Tongue (tissue), 1 donor: ENCODE measurements at regions not wholly inside any gene's neighbourhood (a gene's known extent, or its start where the extent isn't known, plus 50 kb on each side); places are given as distances from the start of the nearest gene placed in this dataset.
A peak's percentile ranks its signal among the peaks of the same experiment; 100 is the strongest.

Source experiments
- DNase-seq: peaks from one replicate; pipeline ENCODE4 v3.0.0-alpha.2; 2015

DNA sequence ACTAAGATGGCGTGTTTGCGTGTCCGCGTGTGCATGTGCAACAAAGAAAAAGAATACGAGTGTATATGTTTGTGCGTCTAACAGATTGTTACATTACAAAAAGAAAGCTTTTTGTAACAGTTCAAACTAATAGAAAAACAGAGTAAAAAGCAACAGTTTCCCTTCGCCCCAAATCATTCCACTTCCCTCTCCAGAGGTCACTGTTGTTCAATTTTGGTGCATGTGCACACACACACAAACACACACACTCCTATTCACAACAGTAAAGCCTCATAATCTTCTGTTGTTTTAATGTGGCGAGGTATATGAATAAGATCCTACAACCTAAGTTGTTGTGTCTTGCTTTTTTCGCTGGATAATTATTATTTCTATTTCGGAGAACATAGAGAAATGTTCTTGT lies 357.3 kb upstream of the SLC8A1 start:
- DNase-seq, result no peak

- peak; percentile 5 for DNase-seq
Observed at GRCh38 chr2:40814616-40815015, 362.7 kb upstream of the SLC8A1 start.

DNA sequence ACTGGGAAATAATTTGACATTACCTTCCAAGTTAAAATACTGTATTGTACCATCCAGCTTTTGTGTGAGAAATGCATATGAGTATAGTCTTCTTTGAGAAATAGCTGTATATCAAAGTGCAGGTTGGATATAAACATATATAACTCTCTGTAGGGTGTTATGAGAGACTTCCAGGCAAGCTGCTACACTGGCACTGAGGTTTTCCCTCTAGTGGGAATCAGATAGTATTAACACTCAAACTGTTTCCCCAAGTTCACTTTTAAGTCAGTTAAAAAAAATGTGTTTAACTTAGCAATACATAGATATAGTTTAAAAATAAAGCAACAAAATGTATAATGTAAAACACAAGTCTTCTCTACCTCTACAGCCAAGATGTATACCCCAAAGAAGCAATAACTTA lies 368.4 kb upstream of the SLC8A1 start:
- DNase-seq, result no peak

DNA sequence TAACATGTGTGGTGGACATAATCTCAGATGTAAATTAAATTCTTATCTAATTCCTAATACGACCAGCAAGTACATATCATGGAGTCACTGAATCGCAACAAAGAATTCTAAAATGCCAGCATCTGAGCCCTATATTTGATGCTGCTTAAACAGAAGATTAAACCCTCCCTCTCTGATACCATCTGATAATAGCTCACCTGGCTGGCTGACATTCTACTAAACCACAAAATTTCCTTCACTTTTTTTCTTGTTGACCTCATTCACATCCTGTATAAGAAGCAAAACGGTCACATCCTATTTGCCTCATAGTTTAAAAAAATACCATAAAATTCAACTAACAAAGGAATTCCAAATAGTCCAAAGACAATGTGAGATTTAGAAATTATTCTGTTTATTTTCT lies 371.6 kb upstream of the SLC8A1 start:
- DNase-seq, result no peak

- no peak for DNase-seq
Observed at GRCh38 chr2:40824278-40824677, 372.4 kb upstream of the SLC8A1 start.

DNA sequence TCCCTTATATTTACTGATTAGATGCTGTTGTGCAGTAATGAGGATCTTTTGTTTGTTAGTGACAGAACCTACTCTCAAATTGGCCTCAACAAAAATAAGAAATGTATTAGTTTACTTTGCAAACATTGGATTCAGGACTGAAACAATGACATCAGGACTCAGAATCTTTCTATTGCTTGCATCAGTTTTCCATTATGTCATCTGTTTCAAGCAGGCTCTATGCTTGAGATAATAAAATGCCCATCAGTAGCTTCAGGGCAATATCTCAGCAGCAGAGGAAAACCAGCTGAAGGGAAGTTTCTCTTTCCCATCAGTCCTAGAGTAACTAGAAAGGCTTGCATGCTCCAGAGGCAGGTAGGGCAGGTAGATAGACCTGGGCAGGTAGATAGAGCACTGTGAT lies 375.5 kb upstream of the SLC8A1 start:
- DNase-seq, result no peak

DNA sequence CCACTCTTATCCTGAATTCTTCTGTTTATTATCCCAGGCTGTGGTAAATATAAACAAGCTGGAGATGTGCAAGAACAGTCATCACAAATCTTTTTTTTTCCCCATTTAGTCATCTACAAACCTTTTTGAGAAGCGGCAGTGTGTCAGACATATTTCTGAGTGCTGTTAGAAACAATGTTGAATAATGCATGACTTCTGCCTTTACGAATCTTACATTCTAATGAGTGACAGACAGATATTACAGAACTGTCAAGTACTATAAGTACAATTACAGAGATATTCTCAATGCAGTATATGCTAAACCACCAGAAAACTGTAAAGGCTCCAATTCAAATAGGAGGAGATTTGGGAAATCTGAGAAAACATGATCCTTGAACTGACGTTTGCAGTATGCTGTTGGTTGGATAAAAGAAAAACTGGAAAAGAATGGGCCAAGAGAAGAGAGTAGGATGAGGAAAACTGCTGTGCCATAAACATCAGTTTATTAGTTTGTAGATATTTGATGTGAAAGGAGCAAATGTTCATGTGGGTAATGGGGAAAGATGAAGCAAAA lies 379.5 kb upstream of the SLC8A1 start:
- no peak for DNase-seq

DNA sequence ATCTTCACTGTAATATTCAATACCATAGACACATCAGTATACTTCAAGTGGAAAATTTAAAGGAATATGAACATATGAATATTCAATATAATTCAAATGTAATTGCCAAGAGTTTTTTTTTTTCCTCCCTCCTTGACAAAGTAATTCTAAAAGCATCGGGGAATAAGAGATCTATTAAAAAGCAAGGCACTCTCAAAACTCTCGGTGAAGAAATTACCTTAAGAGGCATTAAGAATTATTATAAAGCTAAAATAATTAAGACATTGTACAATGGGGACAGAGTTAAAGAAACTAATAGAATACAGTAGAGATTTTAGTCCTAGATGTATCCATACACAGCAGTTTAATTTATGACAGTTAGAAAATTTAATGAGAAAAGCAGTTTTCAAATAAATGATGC lies 390.0 kb upstream of the SLC8A1 start:
- no peak for DNase-seq

- DNase-seq, result no peak
Observed at GRCh38 chr2:40844353-40845277, 392.7 kb upstream of the SLC8A1 start.

GRCh38 chr2:40851661-40852060 lies 399.8 kb upstream of the SLC8A1 start:
- DNase-seq, result no peak

DNA sequence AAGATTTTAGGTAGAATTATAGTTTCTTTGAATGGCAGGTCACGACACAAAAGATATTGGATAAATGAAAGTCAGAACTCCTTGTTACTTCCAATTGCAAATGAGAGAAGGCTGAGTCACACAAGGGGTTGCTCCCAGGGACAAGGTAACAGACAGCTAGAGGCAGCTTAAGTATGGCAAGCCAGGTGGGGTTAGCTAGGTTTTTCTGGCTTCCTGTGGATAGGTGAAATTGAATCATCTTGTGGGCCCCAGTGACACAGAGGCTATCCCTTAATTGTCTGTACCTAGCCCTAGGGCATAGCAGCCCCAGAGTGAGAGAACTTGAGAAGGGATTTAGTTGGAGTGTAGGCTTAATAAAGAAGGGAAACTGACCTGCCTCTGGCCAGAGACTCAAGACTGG lies 407.7 kb upstream of the SLC8A1 start:
- DNase-seq, result no peak

GRCh38 chr2:40867829-40868228 lies 415.9 kb upstream of the SLC8A1 start:
- DNase-seq, result no peak

GRCh38 chr2:40872580-40872979 lies 420.7 kb upstream of the SLC8A1 start:
- no peak for DNase-seq

- no peak for DNase-seq
Observed at GRCh38 chr2:40874380-40874779, 422.5 kb upstream of the SLC8A1 start.

DNA sequence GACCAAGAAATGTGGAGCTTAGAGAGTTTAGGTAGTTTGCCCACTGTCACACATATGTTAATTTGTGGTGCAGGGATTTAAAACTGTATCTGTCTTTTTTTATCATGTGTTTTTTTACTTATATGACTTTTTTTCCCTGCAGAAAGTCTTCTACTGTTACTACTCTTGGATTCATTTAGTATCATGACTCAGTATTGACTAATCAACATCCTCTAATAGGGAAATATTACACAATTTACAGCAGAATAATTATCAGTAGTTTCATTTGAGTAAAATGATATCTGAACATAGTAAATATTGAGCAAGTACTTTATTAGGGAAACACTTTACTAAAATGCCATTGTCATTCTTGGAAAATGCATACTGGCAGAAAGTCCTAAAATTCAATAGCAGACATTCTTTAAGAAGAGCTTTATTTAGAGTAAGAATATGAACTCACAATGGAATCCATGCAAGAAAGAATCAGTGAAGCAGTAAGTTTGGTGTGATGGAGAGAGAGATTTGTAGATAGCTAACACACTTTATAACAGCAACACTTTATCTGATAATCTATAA lies 425.9 kb upstream of the SLC8A1 start:
- DNase-seq, result no peak

- DNase-seq, result no peak
Observed at GRCh38 chr2:40879305-40879704, 427.4 kb upstream of the SLC8A1 start.

GRCh38 chr2:40886100-40886499 lies 434.2 kb upstream of the SLC8A1 start:
- DNase-seq, result no peak

DNA sequence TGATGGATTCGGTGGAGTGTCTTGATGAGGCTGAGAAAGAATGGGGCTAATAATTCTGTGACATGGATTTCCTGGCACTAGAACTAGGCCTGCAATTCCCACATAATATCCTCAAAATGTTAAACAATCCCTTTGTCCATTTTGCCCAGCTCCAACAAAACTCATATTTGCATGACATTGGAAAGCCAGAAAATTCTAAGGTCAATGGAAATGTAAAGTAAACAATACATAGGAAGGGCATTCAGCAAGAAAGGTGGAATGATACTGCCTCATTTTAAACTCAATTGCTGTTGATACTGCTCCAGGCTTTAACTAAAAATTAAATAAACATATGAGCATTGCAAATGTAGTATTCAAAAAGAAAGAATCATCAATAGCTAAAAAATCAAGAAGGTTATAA lies 434.8 kb upstream of the SLC8A1 start:
- no peak for DNase-seq

DNA sequence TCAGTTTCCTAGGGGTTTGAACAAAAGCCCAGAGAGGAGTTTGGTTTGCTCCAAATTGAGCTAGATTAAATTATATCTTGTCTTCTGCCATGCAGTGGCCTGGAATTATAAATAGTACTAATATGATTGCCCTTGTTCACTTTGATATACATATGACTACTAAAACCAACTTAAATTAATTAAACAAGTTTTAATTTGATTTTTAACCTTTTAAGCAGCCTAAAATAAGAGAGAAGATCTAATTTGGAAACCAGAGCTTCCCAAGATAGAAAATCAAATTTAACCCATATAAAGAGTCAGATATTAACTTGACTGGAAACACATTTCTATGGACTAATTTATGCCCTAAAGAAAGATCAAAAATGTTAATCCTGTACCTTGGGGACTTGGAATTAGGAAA lies 444.5 kb upstream of the SLC8A1 start:
- DNase-seq, result no peak

GRCh38 chr2:40914666-40915065 lies 462.8 kb upstream of the SLC8A1 start:
- DNase-seq, result no peak

- DNase-seq, result no peak
Observed at GRCh38 chr2:40915651-40916050, 463.8 kb upstream of the SLC8A1 start.

DNA sequence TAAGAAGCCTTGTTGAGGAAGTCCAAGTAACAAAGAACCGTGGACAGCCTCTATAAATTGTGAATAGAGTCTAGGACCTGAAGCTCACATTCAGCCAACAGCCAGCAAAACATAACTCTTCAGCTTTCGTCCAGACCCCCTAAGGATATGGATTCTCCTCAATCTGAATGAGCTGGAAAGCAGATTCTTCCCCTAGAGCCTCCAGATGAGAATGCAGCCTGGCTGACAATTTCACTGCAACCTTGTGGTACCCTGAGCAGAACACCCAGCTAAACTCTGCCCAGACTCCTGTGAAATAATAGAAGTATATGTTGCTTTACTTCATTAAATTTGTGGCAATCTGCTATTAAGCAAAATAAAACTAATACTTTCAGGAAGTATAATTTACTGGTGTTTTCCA lies 483.5 kb upstream of the SLC8A1 start:
- no peak for DNase-seq

- DNase-seq, result no peak
Observed at GRCh38 chr2:40937284-40937683, 485.4 kb upstream of the SLC8A1 start.

GRCh38 chr2:40953341-40953740 lies 501.5 kb upstream of the SLC8A1 start:
- no peak for DNase-seq
